ENCODE measurements at regions not wholly inside any gene's neighbourhood (a gene's known extent, or its start where the extent isn't known, plus 50 kb on each side); places are given as distances from the start of the nearest gene placed in this dataset.

GRCh38 chr12:83865431-83865830, 1047.2 kb downstream of the SLC6A15 start:
- Histone ChIP-seq H3K27me3 (ENCODE audit: control insufficient read depth, insufficient read depth, low read length) (no peaks in the 10 kb centered on the region), H3K4me3 (ENCODE audit: low read length) (no peak overlapping the region), H3K27ac (ENCODE audit: low read length) (no peak overlapping the region), H3K36me3 (ENCODE audit: control insufficient read depth, insufficient read depth, low read length) (no peaks in the 10 kb centered on the region), H3K9me3 (ENCODE audit: control insufficient read depth, insufficient read depth, low read length) (no peaks in the 10 kb centered on the region), H3K4me1 (ENCODE audit: control insufficient read depth, insufficient read depth, low read length) (no peaks in the 10 kb centered on the region)
- no CpG with 5 or more reads among the region's 1 CpG for WGBS (ENCODE audit: insufficient coverage, insufficient read length)
- DNase-seq (ENCODE audit: low read depth, low spot score): no peak

GRCh38 chr12:83864054-83864453, 1048.5 kb downstream of the SLC6A15 start:
- DNase-seq (ENCODE audit: low read depth, low spot score): no peak
- Histone ChIP-seq H3K27ac (ENCODE audit: low read length) (no peak overlapping the region), H3K4me3 (ENCODE audit: low read length) (no peak overlapping the region), H3K4me1 (ENCODE audit: control insufficient read depth, insufficient read depth, low read length) (no peaks in the 10 kb centered on the region), H3K9me3 (ENCODE audit: control insufficient read depth, insufficient read depth, low read length) (no peaks in the 10 kb centered on the region), H3K36me3 (ENCODE audit: control insufficient read depth, insufficient read depth, low read length) (no peaks in the 10 kb centered on the region), H3K27me3 (ENCODE audit: control insufficient read depth, insufficient read depth, low read length) (no peaks in the 10 kb centered on the region)
- no CpG with 5 or more reads among the region's 2 CpGs for WGBS (ENCODE audit: insufficient coverage, insufficient read length)

GRCh38 chr12:83859021-83859420, 1053.6 kb downstream of the SLC6A15 start:
- Histone ChIP-seq H3K36me3 (ENCODE audit: control insufficient read depth, insufficient read depth, low read length) (no peaks in the 10 kb centered on the region), H3K4me1 (ENCODE audit: control insufficient read depth, insufficient read depth, low read length) (no peaks in the 10 kb centered on the region), H3K4me3 (ENCODE audit: low read length) (no peak overlapping the region), H3K27me3 (ENCODE audit: control insufficient read depth, insufficient read depth, low read length) (no peaks in the 10 kb centered on the region), H3K9me3 (ENCODE audit: control insufficient read depth, insufficient read depth, low read length) (no peaks in the 10 kb centered on the region), H3K27ac (ENCODE audit: low read length) (no peak overlapping the region)
- DNase-seq (ENCODE audit: low read depth, low spot score): no peak

- Histone ChIP-seq H3K27ac (ENCODE audit: low read length) (no peak overlapping the region), H3K9me3 (ENCODE audit: control insufficient read depth, insufficient read depth, low read length) (no peaks in the 10 kb centered on the region), H3K27me3 (ENCODE audit: control insufficient read depth, insufficient read depth, low read length) (no peaks in the 10 kb centered on the region), H3K4me1 (ENCODE audit: control insufficient read depth, insufficient read depth, low read length) (no peaks in the 10 kb centered on the region), H3K36me3 (ENCODE audit: control insufficient read depth, insufficient read depth, low read length) (no peaks in the 10 kb centered on the region), H3K4me3 (ENCODE audit: low read length) (no peak overlapping the region)
- no peak for DNase-seq (ENCODE audit: low read depth, low spot score)
Measured at GRCh38 chr12:83856803-83857202, 1055.8 kb downstream of the SLC6A15 start.

GRCh38 chr12:83850531-83850930, 1062.1 kb downstream of the SLC6A15 start:
- WGBS (ENCODE audit: insufficient coverage, insufficient read length): no CpG with 5 or more reads among the region's 2 CpGs

GRCh38 chr12:83848702-83849101, 1063.9 kb downstream of the SLC6A15 start:
- DNase-seq (ENCODE audit: low read depth, low spot score): no peak
- H3K4me3 ChIP-seq (ENCODE audit: low read length): no peak overlapping the region
- H3K36me3 ChIP-seq (ENCODE audit: control insufficient read depth, insufficient read depth, low read length): no peaks in the 10 kb centered on the region
- no peaks in the 10 kb centered on the region for H3K4me1 ChIP-seq (ENCODE audit: control insufficient read depth, insufficient read depth, low read length)
- H3K27me3 ChIP-seq (ENCODE audit: control insufficient read depth, insufficient read depth, low read length): no peaks in the 10 kb centered on the region
- WGBS (ENCODE audit: insufficient coverage, insufficient read length): no CpG with 5 or more reads among the region's 1 CpG
- no peaks in the 10 kb centered on the region for H3K9me3 ChIP-seq (ENCODE audit: control insufficient read depth, insufficient read depth, low read length)
- H3K27ac ChIP-seq (ENCODE audit: low read length): no peak overlapping the region

More at GRCh38 chr12:83850531-83850930, 1062.1 kb downstream of the SLC6A15 start:
- Histone ChIP-seq H3K9me3 (ENCODE audit: control insufficient read depth, insufficient read depth, low read length) (no peaks in the 10 kb centered on the region), H3K4me3 (ENCODE audit: low read length) (no peak overlapping the region), H3K4me1 (ENCODE audit: control insufficient read depth, insufficient read depth, low read length) (no peaks in the 10 kb centered on the region), H3K27ac (ENCODE audit: low read length) (no peak overlapping the region), H3K36me3 (ENCODE audit: control insufficient read depth, insufficient read depth, low read length) (no peaks in the 10 kb centered on the region), H3K27me3 (ENCODE audit: control insufficient read depth, insufficient read depth, low read length) (no peaks in the 10 kb centered on the region)
- no peak for DNase-seq (ENCODE audit: low read depth, low spot score)

- no peaks in the 10 kb centered on the region for H3K36me3 ChIP-seq (ENCODE audit: control insufficient read depth, insufficient read depth, low read length)
- no peaks in the 10 kb centered on the region for H3K9me3 ChIP-seq (ENCODE audit: control insufficient read depth, insufficient read depth, low read length)
- H3K27ac ChIP-seq (ENCODE audit: low read length): no peak overlapping the region
- no peak for DNase-seq (ENCODE audit: low read depth, low spot score)
- H3K27me3 ChIP-seq (ENCODE audit: control insufficient read depth, insufficient read depth, low read length): no peaks in the 10 kb centered on the region
- WGBS (ENCODE audit: insufficient coverage, insufficient read length): 100% methylated on average over 1 of the region's 2 CpGs
- H3K4me3 ChIP-seq (ENCODE audit: low read length): no peak overlapping the region
- no peaks in the 10 kb centered on the region for H3K4me1 ChIP-seq (ENCODE audit: control insufficient read depth, insufficient read depth, low read length)
Measured at GRCh38 chr12:83843541-83843940, 1069.1 kb downstream of the SLC6A15 start.

GRCh38 chr12:83841620-83842019, 1071.0 kb downstream of the SLC6A15 start:
- H3K4me1 ChIP-seq (ENCODE audit: control insufficient read depth, insufficient read depth, low read length): no peaks in the 10 kb centered on the region
- no peak overlapping the region for H3K27ac ChIP-seq (ENCODE audit: low read length)
- no peaks in the 10 kb centered on the region for H3K27me3 ChIP-seq (ENCODE audit: control insufficient read depth, insufficient read depth, low read length)
- no peaks in the 10 kb centered on the region for H3K36me3 ChIP-seq (ENCODE audit: control insufficient read depth, insufficient read depth, low read length)
- no peaks in the 10 kb centered on the region for H3K9me3 ChIP-seq (ENCODE audit: control insufficient read depth, insufficient read depth, low read length)
- WGBS (ENCODE audit: insufficient coverage, insufficient read length): no CpG with 5 or more reads among the region's 2 CpGs
- H3K4me3 ChIP-seq (ENCODE audit: low read length): no peak overlapping the region
- DNase-seq (ENCODE audit: low read depth, low spot score): no peak

- Histone ChIP-seq H3K4me3 (ENCODE audit: low read length) (no peak overlapping the region), H3K36me3 (ENCODE audit: control insufficient read depth, insufficient read depth, low read length) (no peaks in the 10 kb centered on the region), H3K9me3 (ENCODE audit: control insufficient read depth, insufficient read depth, low read length) (no peaks in the 10 kb centered on the region), H3K4me1 (ENCODE audit: control insufficient read depth, insufficient read depth, low read length) (no peaks in the 10 kb centered on the region), H3K27ac (ENCODE audit: low read length) (no peak overlapping the region), H3K27me3 (ENCODE audit: control insufficient read depth, insufficient read depth, low read length) (no peaks in the 10 kb centered on the region)
- WGBS (ENCODE audit: insufficient coverage, insufficient read length): no CpG with 5 or more reads among the region's 2 CpGs
- peak; percentile 35 for DNase-seq (ENCODE audit: low read depth, low spot score)
Measured at GRCh38 chr12:83827860-83828259, 1084.7 kb downstream of the SLC6A15 start.

- no peaks in the 10 kb centered on the region for H3K36me3 ChIP-seq (ENCODE audit: control insufficient read depth, insufficient read depth, low read length)
- H3K4me1 ChIP-seq (ENCODE audit: control insufficient read depth, insufficient read depth, low read length): no peaks in the 10 kb centered on the region
- WGBS (ENCODE audit: insufficient coverage, insufficient read length): no CpG with 5 or more reads among the region's 2 CpGs
- no peak for DNase-seq (ENCODE audit: low read depth, low spot score)
- no peaks in the 10 kb centered on the region for H3K9me3 ChIP-seq (ENCODE audit: control insufficient read depth, insufficient read depth, low read length)
- H3K27me3 ChIP-seq (ENCODE audit: control insufficient read depth, insufficient read depth, low read length): no peaks in the 10 kb centered on the region
- no peak overlapping the region for H3K27ac ChIP-seq (ENCODE audit: low read length)
- H3K4me3 ChIP-seq (ENCODE audit: low read length): no peak overlapping the region
Measured at GRCh38 chr12:83827193-83827592, 1085.4 kb downstream of the SLC6A15 start.

- no peaks in the 10 kb centered on the region for H3K4me1 ChIP-seq (ENCODE audit: control insufficient read depth, insufficient read depth, low read length)
- no peaks in the 10 kb centered on the region for H3K36me3 ChIP-seq (ENCODE audit: control insufficient read depth, insufficient read depth, low read length)
- no peaks in the 10 kb centered on the region for H3K9me3 ChIP-seq (ENCODE audit: control insufficient read depth, insufficient read depth, low read length)
- H3K27ac ChIP-seq (ENCODE audit: low read length): no peak overlapping the region
- no peaks in the 10 kb centered on the region for H3K27me3 ChIP-seq (ENCODE audit: control insufficient read depth, insufficient read depth, low read length)
- H3K4me3 ChIP-seq (ENCODE audit: low read length): no peak overlapping the region
- DNase-seq (ENCODE audit: low read depth, low spot score): peak; percentile 55
Measured at GRCh38 chr12:83826112-83826511, 1086.5 kb downstream of the SLC6A15 start.

All from iPS DF 6.9 (cell line).